C4-2B (cell line): ENCODE measurements at regions not wholly inside any gene's neighbourhood (a gene's known extent, or its start where the extent isn't known, plus 50 kb on each side); places are given as distances from the start of the nearest gene placed in this dataset.

Experiments
- H3K27ac ChIP-seq: fragments of 450-650 bp; 2 replicates; pipeline ENCODE4 v1.5.1; 2017
- CTCF ChIP-seq: fragments of 450-650 bp; conservative IDR thresholded peaks from 2 replicates; pipeline ENCODE4 v1.5.1; 2017; ENCODE audit warnings: mild to moderate bottlenecking
- ZFX ChIP-seq: fragments of 450-650 bp; IDR thresholded peaks from 2 replicates; pipeline ENCODE4 v1.6.1; 2017

GRCh38 chr20:17816804-17817587 lies 117.2 kb downstream of the BANF2 start:
- TF ChIP-seq CTCF (no peak), ZFX (no peak)
- H3K27ac ChIP-seq, result no peak overlapping the region

- TF ChIP-seq CTCF (no peak), ZFX (no peak)
- no peak overlapping the region for H3K27ac ChIP-seq
Observed at GRCh38 chr20:17811628-17811965, 111.8 kb downstream of the BANF2 start.

- TF ChIP-seq ZFX, result no peak
- no peak for TF ChIP-seq CTCF
- peak overlapping the region; percentile 45; the same call in 1 of the 2 replicates for H3K27ac ChIP-seq
Observed at GRCh38 chr20:17810847-17811627, 111.3 kb downstream of the BANF2 start.

GRCh38 chr20:17810062-17810631 lies 110.4 kb downstream of the BANF2 start:
- H3K27ac ChIP-seq, result peak overlapping the region; percentile 45
- TF ChIP-seq CTCF, result no peak
- TF ChIP-seq ZFX, result no peak

GRCh38 chr20:17809362-17810061 lies 109.7 kb downstream of the BANF2 start:
- TF ChIP-seq ZFX (no peak), CTCF (no peak)
- peak overlapping the region; percentile 45 for H3K27ac ChIP-seq

- H3K27ac ChIP-seq, result no peak overlapping the region
- TF ChIP-seq CTCF, result no peak
- no peak for TF ChIP-seq ZFX
Observed at GRCh38 chr20:17808782-17809181, 109.0 kb downstream of the BANF2 start.
